ENCODE measurements at regions not wholly inside any gene's neighbourhood (a gene's known extent, or its start where the extent isn't known, plus 50 kb on each side); places are given as distances from the start of the nearest gene placed in this dataset.

GRCh38 chr4:136489101-136489500, 1043.2 kb downstream of the PCDH18 start:
- TF ChIP-seq POLR2A (IDR thresholded peaks at IDR 0.05) (no peak), CTCF (IDR thresholded peaks at IDR 0.05) (no peak), EP300 (IDR thresholded peaks at IDR 0.05) (no peak), POLR2AphosphoS5 (IDR thresholded peaks at IDR 0.05) (no peak)
